Left ventricle myocardium inferior (tissue), 1 donor: ENCODE measurements at regions not wholly inside any gene's neighbourhood (a gene's known extent, or its start where the extent isn't known, plus 50 kb on each side); places are given as distances from the start of the nearest gene placed in this dataset.
A peak's percentile ranks its signal among the peaks of the same experiment; 100 is the strongest.

ENCODE experiments used
- DNase-seq: peaks from one replicate; pipeline ENCODE4 v3.0.0-alpha.2; 2020
- H3K27ac ChIP-seq: fragments of 200-600 bp; replicated peaks from 2 replicates; pipeline ENCODE4 v1.8.0; 2021
- H3K27me3 ChIP-seq: fragments of 200-600 bp; 2 replicates; pipeline ENCODE4 v1.8.0; 2021; ENCODE audit warnings: low read depth
- H3K36me3 ChIP-seq: fragments of 200-600 bp; 2 replicates; pipeline ENCODE4 v1.8.0; 2021
- H3K4me1 ChIP-seq: fragments of 200-600 bp; 2 replicates; pipeline ENCODE4 v1.8.0; 2021
- H3K4me3 ChIP-seq: fragments of 200-600 bp; 2 replicates; pipeline ENCODE4 v1.8.0; 2021; ENCODE audit warnings: mild to moderate bottlenecking, moderate library complexity
- H3K9me3 ChIP-seq: fragments of 200-600 bp; replicated peaks from 2 replicates; pipeline ENCODE4 v1.8.0; 2021
- intact Hi-C: fragments of 100-400 bp; cut with micrococcal nuclease; formaldehyde crosslinking; loops from one replicate; pipeline ENCODE4 v1.11.0; 2022
- TF ChIP-seq, protein P1 (sequence below): fragments of 200-600 bp; IDR thresholded peaks from 2 replicates; pipeline ENCODE4 v1.8.0; 2021; ENCODE audit warnings: antibody characterized with exemption, mild to moderate bottlenecking, borderline replicate concordance
- donor health status: DM: no; HTN: yes; CAD: no; lungs with severe emphysema.

DNA sequence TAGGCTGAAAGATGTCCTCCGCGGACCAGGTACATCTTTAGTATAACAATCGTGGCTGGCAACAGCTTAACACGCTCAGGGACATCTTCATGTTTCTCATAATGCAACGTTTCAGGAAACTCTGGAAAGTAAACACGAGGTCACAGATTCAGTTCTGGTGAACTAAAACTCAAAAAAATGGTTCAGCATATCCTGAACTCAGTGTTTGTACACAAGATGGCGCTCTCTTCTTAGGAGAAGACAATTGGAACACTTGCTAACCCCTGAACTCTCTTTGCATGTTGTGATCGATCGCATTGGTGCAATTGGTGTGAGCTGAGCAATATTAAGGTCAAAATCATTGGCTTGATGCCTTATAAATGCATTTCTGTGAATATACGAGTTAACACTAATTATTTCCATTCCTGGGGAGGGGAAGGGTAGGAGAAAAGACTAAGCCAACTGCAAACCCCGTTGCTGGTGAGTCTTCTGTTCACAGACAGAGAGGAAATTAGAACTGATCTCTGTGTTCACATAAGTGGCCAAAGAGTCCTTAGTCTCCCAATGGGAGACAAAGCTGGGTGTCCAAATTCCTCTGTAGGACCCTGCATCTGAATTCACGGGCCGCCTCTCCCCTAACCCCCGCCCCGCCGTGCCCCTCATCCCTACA lies 52.6 kb upstream of the FAM180A start:
- Histone ChIP-seq H3K4me3 (peak overlapping the region; percentile 14), H3K27ac (no peak overlapping the region)
- TF ChIP-seq, protein P1, sequence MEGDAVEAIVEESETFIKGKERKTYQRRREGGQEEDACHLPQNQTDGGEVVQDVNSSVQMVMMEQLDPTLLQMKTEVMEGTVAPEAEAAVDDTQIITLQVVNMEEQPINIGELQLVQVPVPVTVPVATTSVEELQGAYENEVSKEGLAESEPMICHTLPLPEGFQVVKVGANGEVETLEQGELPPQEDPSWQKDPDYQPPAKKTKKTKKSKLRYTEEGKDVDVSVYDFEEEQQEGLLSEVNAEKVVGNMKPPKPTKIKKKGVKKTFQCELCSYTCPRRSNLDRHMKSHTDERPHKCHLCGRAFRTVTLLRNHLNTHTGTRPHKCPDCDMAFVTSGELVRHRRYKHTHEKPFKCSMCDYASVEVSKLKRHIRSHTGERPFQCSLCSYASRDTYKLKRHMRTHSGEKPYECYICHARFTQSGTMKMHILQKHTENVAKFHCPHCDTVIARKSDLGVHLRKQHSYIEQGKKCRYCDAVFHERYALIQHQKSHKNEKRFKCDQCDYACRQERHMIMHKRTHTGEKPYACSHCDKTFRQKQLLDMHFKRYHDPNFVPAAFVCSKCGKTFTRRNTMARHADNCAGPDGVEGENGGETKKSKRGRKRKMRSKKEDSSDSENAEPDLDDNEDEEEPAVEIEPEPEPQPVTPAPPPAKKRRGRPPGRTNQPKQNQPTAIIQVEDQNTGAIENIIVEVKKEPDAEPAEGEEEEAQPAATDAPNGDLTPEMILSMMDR, result peak; percentile 91

DNA sequence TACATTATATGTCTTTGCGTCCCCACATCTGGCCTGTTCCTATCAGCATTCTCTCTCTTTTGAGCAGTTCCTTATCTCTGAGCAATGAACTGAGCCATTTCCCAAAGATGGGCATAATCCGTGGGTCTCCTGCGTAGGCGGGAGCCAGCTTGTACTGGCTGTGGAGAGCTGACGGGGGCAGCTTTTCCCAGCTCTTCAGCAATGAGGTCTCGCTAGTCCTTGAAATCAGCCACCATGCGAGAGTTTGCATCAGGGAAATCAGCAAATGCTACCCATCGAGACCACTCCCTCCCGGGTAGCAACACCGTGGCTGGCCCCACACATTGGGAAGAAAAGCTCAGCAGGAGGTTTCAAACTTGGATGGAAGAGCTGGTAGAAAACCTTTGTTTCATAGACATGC lies 51.9 kb upstream of the FAM180A start:
- intact Hi-C loops, result loop anchor here (2.0 kb wide), 1 partner anchor 208 kb away; no protein-coding TSS in a partner anchor

More for the DNA sequence above, 52.6 kb upstream of the FAM180A start:
- Histone ChIP-seq H3K4me1 (peaks cover 26% of the 10 kb centered on the region), H3K36me3 (no peaks in the 10 kb centered on the region), H3K9me3 (no peaks in the 10 kb centered on the region), H3K27me3 (no peaks in the 10 kb centered on the region)
- intact Hi-C loops, result loop anchor here (2.0 kb wide), 1 partner anchor 208 kb away; no protein-coding TSS in a partner anchor
- no peak for DNase-seq

DNA sequence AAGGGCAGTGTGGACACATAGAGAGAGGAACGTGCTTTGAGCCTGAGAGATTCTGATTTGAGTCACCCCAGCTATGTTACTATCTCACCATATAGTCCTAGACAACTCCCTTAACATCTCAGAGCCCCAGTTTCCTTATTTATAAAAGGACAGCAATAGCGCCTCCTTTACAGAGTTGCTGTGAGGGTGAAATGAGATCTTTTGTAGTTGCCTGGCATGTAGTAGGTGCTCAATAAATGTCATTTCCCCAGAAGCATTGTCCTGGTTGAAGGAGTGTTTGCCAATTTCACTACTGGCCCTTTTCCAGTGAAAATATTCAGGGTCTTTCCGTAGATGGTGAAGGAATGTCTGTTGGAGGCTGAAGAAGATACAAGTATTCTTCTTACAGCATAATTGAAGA lies 51.3 kb upstream of the FAM180A start:
- TF ChIP-seq, protein P1, result no peak
- Histone ChIP-seq H3K4me1 (peaks cover 32% of the 10 kb centered on the region), H3K4me3 (no peak overlapping the region), H3K27me3 (no peaks in the 10 kb centered on the region), H3K27ac (no peak overlapping the region), H3K36me3 (no peaks in the 10 kb centered on the region), H3K9me3 (no peaks in the 10 kb centered on the region)
- intact Hi-C loops, result loop anchor here (2.0 to 10.0 kb wide), 3 partner anchors 125 to 1305 kb away; no protein-coding TSS in a partner anchor
- DNase-seq, result no peak

More for the DNA sequence above, 51.9 kb upstream of the FAM180A start:
- Histone ChIP-seq H3K36me3 (no peaks in the 10 kb centered on the region), H3K27me3 (no peaks in the 10 kb centered on the region), H3K4me1 (peaks cover 32% of the 10 kb centered on the region), H3K9me3 (no peaks in the 10 kb centered on the region), H3K4me3 (peak overlapping the region; percentile 14), H3K27ac (no peak overlapping the region)
- TF ChIP-seq, protein P1, result no peak
- no peak for DNase-seq
